ENCODE measurements at regions not wholly inside any gene's neighbourhood (a gene's known extent, or its start where the extent isn't known, plus 50 kb on each side); places are given as distances from the start of the nearest gene placed in this dataset.
"Not testable (repeated sequence)": the region's sequence is repeated elsewhere in the genome, so short reads cannot be mapped to it uniquely, and the experiment has no call there.

DNA sequence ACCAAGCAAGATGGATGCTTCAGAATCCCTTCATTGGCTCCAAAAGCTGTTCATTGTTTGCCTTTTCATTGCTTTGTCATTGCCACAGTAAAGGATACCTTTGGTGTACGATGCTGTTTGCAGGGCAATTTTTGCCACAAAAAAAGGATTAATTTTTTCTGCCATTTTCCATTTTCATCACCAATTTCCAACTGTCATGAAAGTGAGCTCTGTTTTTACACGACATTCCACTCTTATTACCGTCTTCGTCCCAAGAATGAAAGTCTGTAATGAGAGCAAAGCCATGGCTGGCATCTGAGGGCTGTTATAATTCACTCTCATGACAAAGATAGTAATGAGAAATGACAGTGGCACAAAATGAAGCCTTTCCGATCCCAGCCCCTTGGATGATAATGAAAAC is 272.7 kb upstream of the DCN start:
- Mint-ChIP-seq H3K27me3 (peaks cover 7% of the 10 kb centered on the region), H3K36me3 (ENCODE audit: low read depth) (peaks cover 2% of the 10 kb centered on the region), H3K9me3 (peaks cover 9% of the 10 kb centered on the region), H3K27ac (no peak overlapping the region), H3K4me3 (no peak overlapping the region), H3K4me1 (no peaks in the 10 kb centered on the region)
- ATAC-seq (no peak), DNase-seq (no peak)

DNA sequence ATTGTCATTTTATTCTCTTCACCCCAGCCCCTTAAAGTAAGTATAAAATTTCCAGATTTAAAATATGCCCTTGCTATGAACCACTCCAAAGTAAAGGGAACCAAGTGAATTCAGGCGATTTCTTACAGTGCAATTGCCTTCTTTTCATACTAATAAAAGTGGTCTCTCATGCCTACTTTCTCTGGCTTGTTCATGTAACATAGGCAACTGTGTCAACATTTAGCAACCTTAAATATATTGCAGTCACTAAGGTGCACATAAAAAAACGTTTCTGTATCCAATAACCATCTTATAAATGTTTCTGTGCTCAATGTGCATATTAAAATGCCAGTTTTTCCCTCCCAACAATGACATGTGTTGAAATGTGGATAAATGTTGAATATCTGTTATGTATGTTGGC is 271.6 kb upstream of the DCN start:
- peaks cover 2% of the 10 kb centered on the region for H3K36me3 Mint-ChIP-seq (ENCODE audit: low read depth)
- H3K27me3 Mint-ChIP-seq, result peaks cover 5% of the 10 kb centered on the region
- no peak overlapping the region for H3K4me3 Mint-ChIP-seq
- H3K27ac Mint-ChIP-seq, result no peak overlapping the region
- DNase-seq (no peak), ATAC-seq (no peak)
- H3K9me3 Mint-ChIP-seq, result peaks cover 9% of the 10 kb centered on the region
- no peaks in the 10 kb centered on the region for H3K4me1 Mint-ChIP-seq

DNA sequence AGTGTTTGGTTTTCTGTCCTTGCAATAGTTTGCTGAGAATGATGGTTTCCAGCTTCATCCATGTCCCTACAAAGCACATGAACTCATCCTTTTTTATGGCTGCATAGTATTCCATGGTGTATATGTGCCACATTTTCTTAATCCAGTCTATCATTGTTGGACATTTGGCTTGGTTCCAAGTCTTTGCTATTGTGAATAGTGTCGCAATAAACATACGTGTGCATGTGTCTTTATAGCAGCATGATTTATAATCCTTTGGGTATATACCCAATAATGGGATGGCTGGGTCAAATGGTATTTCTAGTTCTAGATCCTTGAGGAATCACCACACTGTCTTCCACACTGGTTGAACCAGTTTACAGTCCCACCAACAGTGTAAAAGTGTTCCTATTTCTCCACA is 269.8 kb upstream of the DCN start:
- not testable (repeated sequence) for DNase-seq; H3K36me3 Mint-ChIP-seq (ENCODE audit: low read depth); H3K4me1 Mint-ChIP-seq; H3K27me3 Mint-ChIP-seq; H3K27ac Mint-ChIP-seq; H3K4me3 Mint-ChIP-seq; ATAC-seq
- peaks cover 13% of the 10 kb centered on the region for H3K9me3 Mint-ChIP-seq

DNA sequence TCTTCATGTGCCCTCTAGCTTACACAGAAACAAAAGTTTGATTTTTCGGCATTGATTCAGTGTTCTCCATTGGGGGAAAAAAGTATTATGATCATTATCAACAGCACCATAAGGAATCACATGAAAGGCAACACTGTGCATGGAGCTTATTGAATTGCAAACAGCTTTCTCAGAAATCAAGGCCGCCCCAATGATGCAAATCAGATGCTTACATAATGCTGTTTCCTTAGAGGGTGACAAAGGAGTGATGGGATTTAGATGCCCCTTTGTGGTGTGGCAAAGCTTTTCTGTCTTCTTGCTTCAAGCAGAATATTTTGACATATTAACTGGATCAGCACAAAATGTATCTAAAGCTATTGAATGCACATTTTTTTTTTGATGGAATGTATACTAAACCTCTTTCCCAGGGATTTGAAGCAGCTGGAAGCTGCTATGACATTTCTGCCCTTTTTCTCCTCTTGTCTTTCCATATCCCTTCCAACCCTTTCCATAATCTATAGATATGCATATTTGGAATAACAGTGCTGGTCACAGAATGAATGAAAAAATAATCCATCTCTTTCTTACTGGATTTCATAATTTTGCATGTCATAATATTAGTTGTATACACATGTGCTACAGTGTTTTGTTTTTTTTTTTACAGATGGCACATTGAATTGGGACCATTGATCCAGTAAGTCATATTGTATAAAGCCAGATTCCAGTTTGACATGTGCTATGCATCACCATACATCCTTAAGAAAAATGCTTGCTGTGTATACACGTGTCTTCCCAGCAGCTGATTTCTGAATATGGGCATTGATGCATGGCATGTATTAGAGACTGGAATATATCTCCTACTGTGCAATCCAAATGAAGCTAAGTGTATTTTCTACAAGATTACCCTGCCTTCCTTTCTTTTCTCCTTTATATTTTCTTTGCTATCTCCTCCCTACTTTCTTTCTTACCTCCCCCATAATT is 259.7 kb upstream of the DCN start:
- H3K4me1 Mint-ChIP-seq, result peaks cover 2% of the 10 kb centered on the region

DNA sequence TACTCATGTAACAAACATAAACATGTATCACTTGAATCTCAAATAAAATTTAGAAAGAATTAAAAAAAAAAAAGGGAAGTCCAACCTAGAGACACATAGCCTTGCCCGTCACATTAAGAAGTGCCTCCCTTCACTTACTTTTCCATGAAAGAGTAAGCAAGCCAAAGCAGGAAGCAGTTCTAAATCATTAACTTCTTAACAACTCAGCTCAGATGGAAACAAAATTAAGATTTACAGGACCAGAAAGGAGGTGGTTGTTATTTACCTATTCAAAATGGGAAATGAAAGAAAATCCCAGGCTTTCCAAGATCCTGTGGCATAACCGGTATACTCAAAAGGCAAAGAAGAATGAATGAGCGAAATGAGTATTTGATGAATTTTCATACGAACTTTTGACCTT is 258.6 kb upstream of the DCN start:
- no peak for ATAC-seq
- no peak overlapping the region for H3K4me3 Mint-ChIP-seq
- no peak overlapping the region for H3K27ac Mint-ChIP-seq
- no peaks in the 10 kb centered on the region for H3K9me3 Mint-ChIP-seq
- DNase-seq, result no peak
- no peaks in the 10 kb centered on the region for H3K27me3 Mint-ChIP-seq
- peaks cover 2% of the 10 kb centered on the region for H3K4me1 Mint-ChIP-seq
- no peaks in the 10 kb centered on the region for H3K36me3 Mint-ChIP-seq (ENCODE audit: low read depth)

More for the DNA sequence above, 259.7 kb upstream of the DCN start:
- Mint-ChIP-seq H3K27me3 (no peaks in the 10 kb centered on the region), H3K9me3 (no peaks in the 10 kb centered on the region), H3K4me3 (no peak overlapping the region), H3K27ac (no peak overlapping the region), H3K36me3 (ENCODE audit: low read depth) (no peaks in the 10 kb centered on the region)
- DNase-seq, result no peak
- no peak for ATAC-seq

DNA sequence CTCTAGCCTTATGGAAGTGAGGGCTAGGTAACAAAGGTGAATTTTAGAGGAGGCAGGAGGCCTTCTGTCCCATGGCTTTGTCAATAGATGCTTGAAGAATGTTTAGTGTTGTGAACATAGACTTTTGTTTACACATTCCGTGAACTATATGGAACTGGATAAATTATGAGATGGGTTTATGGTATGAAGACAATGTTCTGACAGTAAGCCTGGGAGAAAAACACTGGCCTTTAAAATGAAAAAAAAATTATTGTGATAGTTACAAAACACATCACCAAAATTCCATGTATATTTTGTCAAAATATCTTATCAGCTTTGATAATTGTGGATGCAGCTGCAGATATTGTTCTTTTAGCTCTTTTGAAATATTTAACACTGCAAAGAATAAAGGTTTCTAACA is 251.5 kb upstream of the DCN start:
- DNase-seq, result no peak
- ATAC-seq, result no peak
- peaks cover 7% of the 10 kb centered on the region for H3K4me1 Mint-ChIP-seq
- H3K4me3 Mint-ChIP-seq, result no peak overlapping the region
- H3K27ac Mint-ChIP-seq, result no peak overlapping the region
- no peaks in the 10 kb centered on the region for H3K9me3 Mint-ChIP-seq
- no peaks in the 10 kb centered on the region for H3K36me3 Mint-ChIP-seq (ENCODE audit: low read depth)
- no peaks in the 10 kb centered on the region for H3K27me3 Mint-ChIP-seq

DNA sequence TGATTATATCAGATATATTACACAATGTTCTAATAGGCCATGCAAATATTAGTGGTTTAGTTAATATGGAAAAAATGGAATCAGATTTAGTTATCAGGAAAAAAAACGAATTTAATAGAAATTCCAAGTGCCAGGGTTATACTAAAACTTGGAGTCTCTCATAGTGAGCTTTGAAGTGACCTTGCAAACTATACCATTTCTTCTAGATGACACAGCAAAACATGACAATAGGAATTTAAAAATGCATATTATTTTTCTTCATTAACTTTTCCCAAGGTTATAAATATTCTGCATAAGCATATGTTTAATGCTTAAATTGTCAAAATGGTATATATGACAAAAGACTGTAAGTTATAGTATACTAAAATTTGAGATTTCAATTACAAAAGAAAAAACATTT is 250.1 kb upstream of the DCN start:
- no peaks in the 10 kb centered on the region for H3K9me3 Mint-ChIP-seq
- ATAC-seq, result no peak
- peaks cover 5% of the 10 kb centered on the region for H3K4me1 Mint-ChIP-seq
- no peak overlapping the region for H3K4me3 Mint-ChIP-seq
- no peaks in the 10 kb centered on the region for H3K36me3 Mint-ChIP-seq (ENCODE audit: low read depth)
- DNase-seq, result no peak
- no peaks in the 10 kb centered on the region for H3K27me3 Mint-ChIP-seq
- H3K27ac Mint-ChIP-seq, result no peak overlapping the region

DNA sequence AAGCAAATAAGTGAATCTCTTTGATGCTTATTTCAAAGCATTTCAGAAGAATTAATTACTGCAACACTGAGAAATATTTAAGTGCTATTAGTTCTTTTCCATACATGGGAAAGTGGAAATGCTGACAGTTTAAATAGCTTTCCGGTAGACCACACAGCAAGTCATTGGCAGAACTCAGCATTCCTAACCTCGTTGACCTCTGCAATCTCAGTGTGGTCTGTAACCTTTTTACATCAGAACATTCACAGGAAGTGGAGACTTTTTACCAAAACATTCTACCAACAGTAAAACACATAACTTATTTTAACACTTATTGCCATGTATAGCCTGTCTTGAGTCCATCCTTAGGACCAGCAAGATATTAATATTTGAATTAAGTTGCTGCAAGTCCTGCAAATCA is 249.5 kb upstream of the DCN start:
- Mint-ChIP-seq H3K36me3 (ENCODE audit: low read depth) (no peaks in the 10 kb centered on the region), H3K4me1 (peaks cover 5% of the 10 kb centered on the region), H3K27ac (no peak overlapping the region), H3K27me3 (no peaks in the 10 kb centered on the region), H3K4me3 (no peak overlapping the region), H3K9me3 (no peaks in the 10 kb centered on the region)
- DNase-seq (no peak), ATAC-seq (no peak)

DNA sequence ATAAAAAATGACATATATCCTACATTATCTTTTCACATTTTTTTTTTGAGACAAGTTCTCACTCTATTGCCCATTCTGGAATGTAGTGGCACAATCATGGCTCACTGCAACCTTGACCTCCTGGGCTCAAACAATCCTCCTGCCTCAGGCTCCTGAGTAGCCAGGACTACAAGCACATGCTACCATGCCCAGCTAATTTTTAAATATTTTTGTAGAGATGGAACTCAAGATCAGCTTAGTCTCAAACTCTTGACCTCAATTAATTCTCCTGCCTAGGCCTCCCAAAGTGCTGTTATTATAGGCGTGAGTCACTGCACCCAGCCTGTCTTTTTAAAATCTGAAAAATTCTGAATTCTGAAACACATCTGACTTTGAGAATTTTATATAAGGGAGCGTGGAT is 241.9 kb upstream of the DCN start:
- Mint-ChIP-seq H3K27me3 (peaks cover 4% of the 10 kb centered on the region), H3K4me3 (no peak overlapping the region), H3K4me1 (no peaks in the 10 kb centered on the region), H3K9me3 (no peaks in the 10 kb centered on the region), H3K27ac (no peak overlapping the region), H3K36me3 (ENCODE audit: low read depth) (no peaks in the 10 kb centered on the region)
- ATAC-seq, result no peak
- no peak for DNase-seq

DNA sequence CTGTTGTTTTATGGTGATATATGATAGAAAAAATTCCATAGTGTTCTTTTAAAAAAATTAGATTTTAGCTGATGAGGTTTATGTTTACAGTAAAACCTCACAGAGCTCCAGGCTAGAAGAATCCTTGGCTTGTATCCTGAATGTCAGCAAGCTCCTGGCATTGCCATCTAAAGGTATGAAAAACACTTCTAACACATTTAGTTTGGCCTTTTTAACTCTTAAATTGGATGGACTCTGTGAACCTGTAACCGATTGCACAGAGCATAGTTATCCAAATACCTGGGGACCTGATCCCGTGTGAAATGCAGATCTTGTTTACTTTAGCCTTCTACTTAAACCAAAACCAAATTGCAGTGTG is 241.1 kb upstream of the DCN start:
- peaks cover 4% of the 10 kb centered on the region for H3K27me3 Mint-ChIP-seq
- no peaks in the 10 kb centered on the region for H3K4me1 Mint-ChIP-seq
- H3K36me3 Mint-ChIP-seq (ENCODE audit: low read depth), result no peaks in the 10 kb centered on the region
- H3K9me3 Mint-ChIP-seq, result no peaks in the 10 kb centered on the region
- DNase-seq, result no peak
- H3K27ac Mint-ChIP-seq, result no peak overlapping the region
- no peak overlapping the region for H3K4me3 Mint-ChIP-seq
- ATAC-seq, result no peak

DNA sequence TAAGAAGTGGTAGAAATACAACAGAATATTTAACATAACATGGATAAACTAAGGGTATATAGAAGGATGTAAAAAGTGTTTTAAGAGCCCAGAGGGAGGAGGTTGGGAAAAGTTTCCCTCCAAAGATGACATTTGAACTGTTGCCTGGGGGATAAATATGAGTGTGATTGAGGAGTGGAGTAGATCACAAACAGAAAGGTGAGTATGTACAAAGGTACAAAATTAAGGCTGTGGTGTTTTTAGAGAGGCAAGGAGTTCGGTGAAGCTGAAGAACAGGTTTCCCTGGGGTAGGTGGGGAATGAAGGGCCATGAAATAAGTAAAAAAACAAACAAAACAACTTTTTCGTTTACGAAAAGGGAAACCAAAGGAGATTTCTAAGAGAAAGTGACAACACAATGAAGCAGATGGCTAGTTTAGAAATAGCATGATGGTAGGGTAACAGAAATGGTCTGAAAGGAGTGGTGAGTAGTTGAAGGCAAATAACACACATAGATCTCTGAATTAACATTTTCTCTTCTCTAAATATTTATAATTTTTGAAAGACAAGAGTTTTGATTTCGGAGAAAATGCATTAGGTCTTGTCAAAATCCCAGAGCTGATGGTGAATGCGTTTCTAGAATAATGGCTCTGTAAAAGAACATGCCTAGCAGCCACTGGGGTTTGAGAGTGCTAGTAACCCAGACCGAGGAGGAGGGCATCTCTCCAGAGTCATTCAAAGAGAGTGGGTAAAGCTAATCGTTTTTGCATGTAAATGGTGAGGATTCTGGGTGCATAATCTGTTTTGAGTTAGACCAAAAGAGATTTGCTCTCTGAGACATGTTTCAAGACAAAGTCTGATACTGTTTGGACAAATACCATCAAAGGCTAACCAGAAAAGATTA is 240.4 kb upstream of the DCN start:
- no peak overlapping the region for H3K27ac Mint-ChIP-seq
- DNase-seq, result no peak
- peaks cover 4% of the 10 kb centered on the region for H3K27me3 Mint-ChIP-seq
- ATAC-seq, result no peak
- no peaks in the 10 kb centered on the region for H3K4me1 Mint-ChIP-seq
- H3K9me3 Mint-ChIP-seq, result no peaks in the 10 kb centered on the region
- H3K4me3 Mint-ChIP-seq, result no peak overlapping the region
- H3K36me3 Mint-ChIP-seq (ENCODE audit: low read depth), result no peaks in the 10 kb centered on the region

DNA sequence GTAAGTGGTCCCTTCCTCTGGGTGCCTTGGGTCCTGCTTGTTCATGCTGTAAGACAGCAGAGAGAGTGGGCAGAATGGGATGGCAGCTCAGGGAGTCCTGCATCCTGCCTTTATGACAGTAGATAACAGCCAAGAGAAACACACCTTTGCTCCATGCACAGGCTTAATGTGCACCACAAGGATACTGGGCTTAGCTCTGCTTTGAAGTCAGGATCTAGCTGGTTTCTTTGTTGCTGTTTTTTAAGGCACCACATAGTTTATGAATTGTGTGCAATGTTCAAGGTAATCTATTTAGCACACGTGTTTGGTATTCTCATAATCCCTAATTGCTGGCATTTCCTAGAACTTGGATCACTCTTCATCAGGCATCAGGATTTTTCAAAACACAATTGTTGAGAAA is 239.5 kb upstream of the DCN start:
- no peak overlapping the region for H3K4me3 Mint-ChIP-seq
- no peak for ATAC-seq

DNA sequence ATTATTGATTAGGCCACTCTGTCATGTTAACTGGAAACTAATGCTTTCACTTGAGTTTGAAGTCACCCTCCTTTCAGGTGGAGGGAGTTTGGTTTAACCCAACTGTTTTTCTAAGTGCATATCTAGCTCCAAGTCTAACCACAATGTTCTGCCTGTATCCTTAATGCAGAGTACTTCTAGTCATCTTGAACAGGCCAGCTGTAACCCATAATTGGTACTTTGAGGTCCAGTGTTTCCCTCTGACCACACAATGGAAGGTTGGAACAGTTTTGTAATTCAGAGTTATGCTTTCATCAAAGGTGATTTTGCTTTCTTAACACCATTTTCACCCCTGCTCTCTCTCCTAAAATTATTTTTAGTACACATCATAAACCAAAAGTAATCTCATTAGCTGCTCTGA is 237.2 kb upstream of the DCN start:
- ATAC-seq, result no peak
- no peaks in the 10 kb centered on the region for H3K4me1 Mint-ChIP-seq
- peaks cover 6% of the 10 kb centered on the region for H3K27me3 Mint-ChIP-seq
- no peak for DNase-seq
- no peaks in the 10 kb centered on the region for H3K36me3 Mint-ChIP-seq (ENCODE audit: low read depth)
- H3K9me3 Mint-ChIP-seq, result no peaks in the 10 kb centered on the region
- no peak overlapping the region for H3K27ac Mint-ChIP-seq
- H3K4me3 Mint-ChIP-seq, result no peak overlapping the region

More for the DNA sequence above, 239.5 kb upstream of the DCN start:
- DNase-seq, result no peak
- no peaks in the 10 kb centered on the region for H3K36me3 Mint-ChIP-seq (ENCODE audit: low read depth)
- no peak overlapping the region for H3K27ac Mint-ChIP-seq
- H3K4me1 Mint-ChIP-seq, result no peaks in the 10 kb centered on the region
- no peaks in the 10 kb centered on the region for H3K9me3 Mint-ChIP-seq
- H3K27me3 Mint-ChIP-seq, result peaks cover 4% of the 10 kb centered on the region

DNA sequence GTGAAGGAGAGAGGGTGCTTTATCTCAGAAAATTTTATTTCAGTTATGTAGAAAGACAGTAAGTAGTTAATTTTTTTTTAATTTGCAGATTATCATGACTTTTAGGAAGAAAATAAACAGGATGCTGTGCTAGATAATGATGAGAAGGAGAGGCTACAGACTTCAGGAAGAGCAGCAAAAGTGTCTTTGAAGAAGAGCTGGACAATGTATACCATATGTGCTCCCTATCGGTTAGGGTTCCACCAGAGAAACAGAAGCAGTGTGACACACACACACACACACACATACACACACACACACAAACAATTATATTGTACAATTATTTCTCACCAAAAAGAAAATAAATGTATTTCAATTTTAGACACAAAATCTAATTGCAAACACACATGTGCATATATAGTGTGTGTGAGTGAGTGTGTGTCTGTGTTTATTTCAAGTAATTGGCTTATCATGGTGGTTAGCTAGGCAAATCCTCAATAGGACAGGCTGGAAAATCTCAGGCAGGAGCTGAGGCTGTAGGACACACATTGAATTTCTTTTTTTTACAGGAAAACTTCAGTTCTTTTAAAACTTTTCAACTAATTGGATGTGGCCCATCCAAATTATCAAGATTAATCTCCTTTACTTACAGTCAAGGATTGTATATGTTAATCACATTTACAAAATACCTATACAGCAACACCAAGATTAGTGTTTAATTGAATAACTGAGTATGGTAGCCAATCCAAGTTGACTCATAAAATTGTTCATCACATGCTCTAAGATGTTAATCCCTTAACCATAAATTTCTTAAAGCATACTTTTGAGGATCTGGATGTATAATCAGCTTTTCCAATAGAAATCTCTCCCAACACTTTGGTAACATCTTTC is 235.8 kb upstream of the DCN start:
- no peak for ATAC-seq
- Mint-ChIP-seq H3K27ac (no peak overlapping the region), H3K27me3 (peaks cover 6% of the 10 kb centered on the region), H3K9me3 (no peaks in the 10 kb centered on the region), H3K36me3 (ENCODE audit: low read depth) (no peaks in the 10 kb centered on the region), H3K4me3 (no peak overlapping the region), H3K4me1 (no peaks in the 10 kb centered on the region)
- no peak for DNase-seq
